C4-2B (cell line): ENCODE measurements at regions not wholly inside any gene's neighbourhood (a gene's known extent, or its start where the extent isn't known, plus 50 kb on each side); places are given as distances from the start of the nearest gene placed in this dataset.

Source experiments
- CTCF ChIP-seq: fragments of 450-650 bp; conservative IDR thresholded peaks from 2 replicates; pipeline ENCODE4 v1.5.1; 2017; ENCODE audit warnings: mild to moderate bottlenecking
- ZFX ChIP-seq: fragments of 450-650 bp; IDR thresholded peaks from 2 replicates; pipeline ENCODE4 v1.6.1; 2017

GRCh38 chr14:58941629-58942028 lies 246.8 kb upstream of the DAAM1 start:
- TF ChIP-seq CTCF (no peak), ZFX (no peak)
